ENCODE measurements at regions not wholly inside any gene's neighbourhood (a gene's known extent, or its start where the extent isn't known, plus 50 kb on each side); places are given as distances from the start of the nearest gene placed in this dataset.

GRCh38 chr13:82719987-82720386, 1162.3 kb downstream of the SLITRK1 start:
- TF ChIP-seq, protein P1, sequence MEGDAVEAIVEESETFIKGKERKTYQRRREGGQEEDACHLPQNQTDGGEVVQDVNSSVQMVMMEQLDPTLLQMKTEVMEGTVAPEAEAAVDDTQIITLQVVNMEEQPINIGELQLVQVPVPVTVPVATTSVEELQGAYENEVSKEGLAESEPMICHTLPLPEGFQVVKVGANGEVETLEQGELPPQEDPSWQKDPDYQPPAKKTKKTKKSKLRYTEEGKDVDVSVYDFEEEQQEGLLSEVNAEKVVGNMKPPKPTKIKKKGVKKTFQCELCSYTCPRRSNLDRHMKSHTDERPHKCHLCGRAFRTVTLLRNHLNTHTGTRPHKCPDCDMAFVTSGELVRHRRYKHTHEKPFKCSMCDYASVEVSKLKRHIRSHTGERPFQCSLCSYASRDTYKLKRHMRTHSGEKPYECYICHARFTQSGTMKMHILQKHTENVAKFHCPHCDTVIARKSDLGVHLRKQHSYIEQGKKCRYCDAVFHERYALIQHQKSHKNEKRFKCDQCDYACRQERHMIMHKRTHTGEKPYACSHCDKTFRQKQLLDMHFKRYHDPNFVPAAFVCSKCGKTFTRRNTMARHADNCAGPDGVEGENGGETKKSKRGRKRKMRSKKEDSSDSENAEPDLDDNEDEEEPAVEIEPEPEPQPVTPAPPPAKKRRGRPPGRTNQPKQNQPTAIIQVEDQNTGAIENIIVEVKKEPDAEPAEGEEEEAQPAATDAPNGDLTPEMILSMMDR (IDR thresholded peaks at IDR 0.05; ENCODE audit: insufficient read depth, low read length): no peak
- no peak for TF ChIP-seq POLR2AphosphoS5 (IDR thresholded peaks at IDR 0.05; ENCODE audit: low read depth)
- no peak for TF ChIP-seq REST (IDR thresholded peaks at IDR 0.05; ENCODE audit: insufficient replicate concordance, low read depth)
- TF ChIP-seq GABPA (IDR thresholded peaks at IDR 0.05; ENCODE audit: low read depth): no peak

All from HL-60 (cell line).